Thoracic aorta (tissue), 2 donors: ENCODE measurements at regions not wholly inside any gene's neighbourhood (a gene's known extent, or its start where the extent isn't known, plus 50 kb on each side); places are given as distances from the start of the nearest gene placed in this dataset.

Experiments used
- ATAC-seq: fragments of 150-250 bp; one replicate; pipeline ENCODE4 v1.8.0; 2017; ENCODE audit warnings: low read depth; ENCODE audit not compliant: insufficient number of reproducible peaks, low FRiP score
- DNase-seq: peaks from one replicate; pipeline ENCODE4 v3.0.0-alpha.2; 2020; ENCODE audit warnings: low spot score
- H3K27ac ChIP-seq, 2 donors: fragments of 200-600 bp; sonication (generic); 1 replicate in 1 of 2; 2 replicates in 1 of 2; pipeline ENCODE4 v1.5.1; 2016; ENCODE audit warnings: mild to moderate bottlenecking in 2 of 2, moderate library complexity in 2 of 2
- H3K27me3 ChIP-seq: fragments of 200-600 bp; sonication (generic); replicated peaks from 2 replicates; pipeline ENCODE4 v1.6.0; 2016; ENCODE audit warnings: mild to moderate bottlenecking; ENCODE audit not compliant: insufficient read depth
- H3K36me3 ChIP-seq: fragments of 200-600 bp; sonication (generic); one replicate; pipeline ENCODE4 v1.5.1; 2016
- H3K4me1 ChIP-seq, 2 donors: fragments of 200-600 bp; sonication (generic); 1 replicate in 1 of 2; 2 replicates in 1 of 2; pipeline versions ENCODE4 v1.5.1 to v1.6.0; 2016; ENCODE audit warnings: low read depth in 2 of 2, mild to moderate bottlenecking in 1 of 2; ENCODE audit not compliant: control insufficient read depth in 1 of 2
- H3K4me3 ChIP-seq: fragments of 200-600 bp; sonication (generic); 2 replicates; pipeline ENCODE4 v1.5.1; 2016; ENCODE audit warnings: mild to moderate bottlenecking
- H3K9me3 ChIP-seq: fragments of 200-600 bp; sonication (generic); 2 replicates; pipeline ENCODE4 v1.5.1; 2016
- CTCF ChIP-seq: fragments of 200-600 bp; sonication (generic); IDR thresholded peaks from one replicate; pipeline ENCODE4 v1.5.1; 2019; ENCODE audit warnings: antibody characterized with exemption

DNA sequence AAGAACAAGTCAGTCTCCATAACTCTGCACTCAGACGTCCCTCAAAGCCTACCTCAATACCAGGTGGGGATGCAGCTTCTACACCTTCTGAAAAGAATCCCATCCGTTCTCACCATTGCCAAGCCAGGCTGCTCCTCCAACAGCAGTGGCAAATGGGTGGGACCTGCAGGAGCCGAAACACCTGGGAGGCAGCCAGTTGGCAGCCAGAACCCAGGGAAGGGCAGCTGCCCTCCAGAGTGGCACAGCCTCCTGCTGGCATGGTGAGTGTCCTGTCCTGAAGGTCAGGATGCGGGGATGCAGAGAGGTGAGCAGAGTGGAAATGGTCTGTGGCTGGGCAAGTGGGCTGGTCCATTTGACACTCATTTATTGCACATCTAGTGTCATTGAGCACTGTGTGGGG lies 210.6 kb upstream of the CDH4 start:
- Histone ChIP-seq H3K27me3 (no peaks in the 10 kb centered on the region), H3K27ac (no peak overlapping the region), H3K4me3 (no peak overlapping the region), H3K9me3 (no peaks in the 10 kb centered on the region), H3K36me3 (no peaks in the 10 kb centered on the region), H3K4me1 (no peaks in the 10 kb centered on the region)
- DNase-seq (no peak), ATAC-seq (no peak)
- TF ChIP-seq CTCF = no peak

DNA sequence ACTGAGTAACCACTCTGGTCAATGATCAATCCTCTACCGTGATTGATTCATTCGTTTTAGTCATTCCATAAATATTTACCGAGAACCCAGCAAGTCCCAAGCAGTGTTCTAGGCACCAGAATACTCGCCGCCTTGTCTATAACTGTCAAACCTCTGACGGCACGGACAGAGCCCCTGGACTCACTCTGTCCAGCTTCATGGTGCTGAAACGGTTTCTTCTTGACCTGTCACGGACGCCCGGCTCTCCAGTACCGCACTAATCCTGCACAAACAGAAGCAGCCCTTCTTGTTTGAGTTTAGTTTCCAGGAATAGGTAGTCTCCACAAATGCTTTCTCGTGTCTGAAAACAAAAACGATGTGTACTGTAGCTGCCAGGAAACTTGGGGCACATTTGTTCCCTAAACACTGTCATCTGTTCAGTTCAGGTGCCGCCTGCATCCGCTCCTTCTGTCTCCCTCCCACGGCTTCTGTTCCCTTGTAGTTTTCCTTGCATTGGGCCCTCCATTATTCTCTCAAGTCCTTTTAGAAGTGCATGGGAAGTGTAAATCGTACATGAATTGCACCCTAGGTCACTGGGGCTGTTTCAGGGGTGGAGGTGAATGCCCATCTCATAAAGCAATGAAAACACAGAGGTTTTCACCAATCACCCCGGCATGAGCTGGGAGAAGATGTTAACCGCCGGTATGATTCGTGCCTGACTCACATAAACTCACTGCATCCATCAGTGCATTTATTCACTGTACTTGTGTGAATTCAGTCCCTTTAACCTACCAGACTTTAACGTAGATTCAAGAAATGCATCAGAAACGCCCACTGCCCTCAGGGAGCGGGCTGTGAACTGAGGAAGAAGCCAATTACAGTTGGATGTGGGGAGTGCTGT lies 209.3 kb upstream of the CDH4 start:
- H3K27ac ChIP-seq = no peak overlapping the region
- no peaks in the 10 kb centered on the region for H3K36me3 ChIP-seq
- DNase-seq (no peak), ATAC-seq (no peak)
- no peak for TF ChIP-seq CTCF
- no peaks in the 10 kb centered on the region for H3K4me1 ChIP-seq
- H3K27me3 ChIP-seq = no peaks in the 10 kb centered on the region
- no peaks in the 10 kb centered on the region for H3K9me3 ChIP-seq
- no peak overlapping the region for H3K4me3 ChIP-seq

DNA sequence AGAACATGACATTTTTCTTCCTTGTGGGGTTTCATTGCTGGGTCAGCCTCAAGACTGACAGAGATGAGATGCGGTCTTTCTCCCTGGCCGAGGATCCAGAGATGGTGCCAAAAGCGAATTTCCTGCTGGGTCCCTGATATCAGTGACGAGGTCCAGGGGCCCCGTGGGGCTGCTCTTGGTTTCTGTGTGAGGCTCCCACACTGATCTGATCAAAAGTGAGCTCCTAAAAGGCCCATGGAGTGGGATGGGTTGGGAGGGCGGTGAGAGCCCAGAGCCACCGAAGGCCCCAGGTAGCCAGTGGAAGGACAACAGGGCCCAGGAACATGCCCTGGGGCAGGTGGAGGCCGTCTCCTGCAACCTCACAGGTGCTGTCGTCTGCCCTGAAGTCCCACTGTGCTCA lies 208.4 kb upstream of the CDH4 start:
- no peak overlapping the region for H3K27ac ChIP-seq
- ATAC-seq (no peak), DNase-seq (no peak)
- H3K27me3 ChIP-seq = no peaks in the 10 kb centered on the region
- H3K4me1 ChIP-seq = no peaks in the 10 kb centered on the region
- no peaks in the 10 kb centered on the region for H3K36me3 ChIP-seq
- no peaks in the 10 kb centered on the region for H3K9me3 ChIP-seq
- no peak for TF ChIP-seq CTCF
- no peak overlapping the region for H3K4me3 ChIP-seq

- Histone ChIP-seq H3K9me3 (no peaks in the 10 kb centered on the region), H3K27me3 (no peaks in the 10 kb centered on the region), H3K4me3 (no peak overlapping the region), H3K4me1 (no peaks in the 10 kb centered on the region), H3K36me3 (no peaks in the 10 kb centered on the region), H3K27ac (no peak overlapping the region)
- ATAC-seq = no peak
- TF ChIP-seq CTCF = no peak
- DNase-seq = no peak
These were observed 207.6 kb upstream of the CDH4 start for GRCh38 chr20:61044499-61044898.

- no peak for TF ChIP-seq CTCF
- H3K4me1 ChIP-seq = no peaks in the 10 kb centered on the region
- H3K27ac ChIP-seq = no peak overlapping the region
- no peaks in the 10 kb centered on the region for H3K27me3 ChIP-seq
- H3K36me3 ChIP-seq = no peaks in the 10 kb centered on the region
- H3K4me3 ChIP-seq = no peak overlapping the region
- H3K9me3 ChIP-seq = no peaks in the 10 kb centered on the region
- DNase-seq = no peak
- ATAC-seq = no peak
These were observed 207.0 kb upstream of the CDH4 start for GRCh38 chr20:61045091-61045490.
